ENCODE measurements at regions not wholly inside any gene's neighbourhood (a gene's known extent, or its start where the extent isn't known, plus 50 kb on each side); places are given as distances from the start of the nearest gene placed in this dataset.

- no peak for DNase-seq (ENCODE audit: low read depth)
These were observed 625.2 kb upstream of the CELF2 start for GRCh38 chr10:10392511-10392910.

DNA sequence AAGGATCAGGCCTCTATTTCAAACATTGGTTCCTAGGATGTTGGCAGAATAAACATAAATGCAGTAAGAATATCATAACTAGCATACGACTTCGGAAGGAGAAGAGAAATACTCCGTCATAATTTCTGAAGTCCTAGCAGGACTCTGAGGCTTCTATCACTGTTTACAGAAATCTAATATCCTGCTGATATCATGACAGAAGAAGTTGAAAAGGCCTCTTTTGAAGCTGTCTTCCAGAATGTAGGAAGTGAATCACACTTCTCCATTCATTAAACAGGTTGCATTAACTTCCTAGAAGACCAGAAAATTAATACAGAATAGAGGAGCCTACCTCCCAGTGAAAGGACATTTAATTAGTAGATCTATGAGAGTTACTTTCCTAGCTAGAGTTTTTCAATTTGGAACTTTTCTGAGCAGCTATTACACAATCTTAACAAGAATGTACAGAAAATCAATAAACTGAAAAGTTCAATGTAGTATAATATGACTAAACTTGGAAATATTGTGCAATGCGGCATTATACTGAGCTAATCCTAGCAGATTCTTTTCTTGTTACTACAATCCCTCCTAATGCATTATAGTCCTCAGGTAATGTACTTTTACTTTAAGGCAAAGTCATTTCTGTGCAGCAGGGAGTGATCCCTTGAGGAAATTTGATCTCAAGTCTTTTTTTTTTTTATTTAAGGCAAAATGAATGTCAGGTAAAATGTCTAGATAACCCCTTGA, 622.6 kb upstream of the CELF2 start:
- DNase-seq (ENCODE audit: low read depth) = no peak

GRCh38 chr10:10396601-10397000, 621.1 kb upstream of the CELF2 start:
- no peak for DNase-seq (ENCODE audit: low read depth)

GRCh38 chr10:10397906-10398305, 619.8 kb upstream of the CELF2 start:
- no peak for DNase-seq (ENCODE audit: low read depth)

- no peak for DNase-seq (ENCODE audit: low read depth)
These were observed 613.9 kb upstream of the CELF2 start for GRCh38 chr10:10403762-10404161.

GRCh38 chr10:10417671-10418070, 600.0 kb upstream of the CELF2 start:
- no peak for DNase-seq (ENCODE audit: low read depth)

- DNase-seq (ENCODE audit: low read depth) = no peak
These were observed 599.3 kb upstream of the CELF2 start for GRCh38 chr10:10418387-10418786.

DNA sequence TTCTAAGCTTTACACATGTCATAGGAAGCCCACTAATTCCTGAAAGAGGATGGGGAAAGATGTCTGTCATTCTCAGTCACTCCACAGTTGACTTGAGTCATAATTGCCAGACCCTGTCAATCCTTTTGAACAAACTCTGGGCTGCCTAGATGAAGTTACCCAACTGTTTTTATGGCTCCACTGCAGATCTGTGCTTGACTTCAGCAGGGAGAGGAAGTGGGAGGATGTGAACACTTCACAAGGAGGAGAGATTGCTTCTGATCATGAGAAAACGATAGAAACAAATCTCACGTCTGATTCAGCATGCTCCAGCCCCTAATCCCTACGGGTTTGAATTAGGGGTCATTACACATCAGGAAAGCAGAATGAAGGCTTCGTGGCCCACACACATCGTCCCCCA, 596.6 kb upstream of the CELF2 start:
- no peak for DNase-seq (ENCODE audit: low read depth)

DNA sequence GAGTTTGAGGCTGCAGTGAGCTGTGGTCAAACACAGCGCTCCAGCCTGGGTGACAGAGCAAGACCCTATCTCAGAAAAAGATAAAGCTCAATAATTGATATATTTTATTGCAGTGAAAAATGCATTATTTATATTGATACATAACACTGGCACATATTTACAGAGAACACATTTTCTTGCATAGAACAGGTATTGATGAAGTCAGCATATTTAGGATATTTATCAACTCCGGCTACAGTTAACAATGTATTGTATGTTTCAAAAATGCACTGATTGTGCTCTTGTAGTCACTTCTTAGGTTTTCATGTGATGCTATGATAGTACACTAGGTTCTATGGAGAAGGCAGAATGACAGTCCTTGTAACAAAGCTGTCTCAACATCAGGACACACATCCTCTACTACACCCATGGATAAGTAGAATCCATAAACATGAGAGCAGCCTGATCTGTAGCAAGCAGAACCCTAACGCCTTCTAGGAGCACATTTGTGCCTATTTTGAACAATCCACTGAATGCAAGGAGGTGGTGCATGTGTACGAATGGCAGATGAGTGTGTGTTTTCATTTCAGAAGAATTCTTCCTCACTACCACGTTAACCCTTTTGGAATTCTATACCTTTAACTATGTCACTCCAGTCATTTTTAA, 586.1 kb upstream of the CELF2 start:
- no peak for DNase-seq (ENCODE audit: low read depth)

DNA sequence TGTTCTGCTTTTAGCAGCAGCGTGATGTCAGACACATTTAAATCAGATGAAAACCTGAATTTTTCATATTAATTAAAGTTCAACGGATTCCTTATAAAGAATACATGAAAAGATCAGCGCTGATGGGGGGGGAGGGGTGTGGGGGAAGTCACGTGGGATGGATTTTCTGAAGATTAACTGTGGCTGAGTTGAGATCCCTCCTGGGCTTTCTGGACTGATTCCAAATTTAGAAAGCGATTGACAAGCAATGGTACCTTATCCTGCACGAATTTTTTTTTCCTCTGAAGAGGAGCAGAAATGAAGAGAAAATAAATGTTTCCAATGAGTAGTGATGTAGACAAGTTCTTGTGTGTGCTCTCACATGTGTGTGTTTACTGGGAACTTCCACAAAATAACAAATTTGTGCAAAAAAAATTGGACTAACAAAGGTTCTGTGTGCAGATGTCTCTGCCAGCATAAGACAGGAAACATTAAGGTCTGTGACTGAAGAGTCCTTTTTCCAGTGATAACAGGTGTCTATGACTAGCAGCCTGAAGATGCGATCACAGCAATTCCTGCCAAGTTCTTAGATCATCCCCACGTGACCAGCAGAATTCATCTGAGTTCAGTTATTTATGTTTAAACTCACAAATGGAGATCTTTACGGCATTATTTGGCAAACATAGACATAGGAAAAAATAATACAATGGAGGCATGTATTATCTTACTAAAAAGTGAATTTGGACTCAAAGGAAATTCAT, 585.2 kb upstream of the CELF2 start:
- DNase-seq (ENCODE audit: low read depth) = no peak

- DNase-seq (ENCODE audit: low read depth) = no peak
These were observed 583.4 kb upstream of the CELF2 start for GRCh38 chr10:10434312-10434711.

DNA sequence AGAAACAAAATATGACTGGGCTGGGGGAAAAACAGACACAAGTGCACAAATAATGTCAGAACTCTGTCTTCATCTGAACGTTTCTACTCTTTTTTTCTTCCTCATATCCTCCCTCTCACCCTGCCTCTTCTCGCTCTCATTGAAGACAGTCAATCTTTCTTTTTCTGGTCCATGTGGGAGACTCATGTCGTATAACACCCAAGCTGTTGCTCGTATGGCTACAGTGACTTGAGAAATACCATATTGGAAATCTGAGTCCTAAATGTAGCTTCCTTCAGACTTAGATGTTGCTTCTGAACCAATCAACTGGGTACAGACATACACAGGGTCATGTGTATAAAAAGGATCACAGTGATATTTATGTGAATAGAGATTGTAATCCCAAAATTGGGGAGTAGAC, 579.8 kb upstream of the CELF2 start:
- no peak for DNase-seq (ENCODE audit: low read depth)

- DNase-seq (ENCODE audit: low read depth) = no peak
These were observed 579.2 kb upstream of the CELF2 start for GRCh38 chr10:10438335-10439100.

GRCh38 chr10:10456856-10457255, 560.8 kb upstream of the CELF2 start:
- no peak for DNase-seq (ENCODE audit: low read depth)

- DNase-seq (ENCODE audit: low read depth) = no peak
These were observed 557.2 kb upstream of the CELF2 start for GRCh38 chr10:10460451-10460850.

- DNase-seq (ENCODE audit: low read depth) = no peak
These were observed 555.3 kb upstream of the CELF2 start for GRCh38 chr10:10462151-10462941.

DNA sequence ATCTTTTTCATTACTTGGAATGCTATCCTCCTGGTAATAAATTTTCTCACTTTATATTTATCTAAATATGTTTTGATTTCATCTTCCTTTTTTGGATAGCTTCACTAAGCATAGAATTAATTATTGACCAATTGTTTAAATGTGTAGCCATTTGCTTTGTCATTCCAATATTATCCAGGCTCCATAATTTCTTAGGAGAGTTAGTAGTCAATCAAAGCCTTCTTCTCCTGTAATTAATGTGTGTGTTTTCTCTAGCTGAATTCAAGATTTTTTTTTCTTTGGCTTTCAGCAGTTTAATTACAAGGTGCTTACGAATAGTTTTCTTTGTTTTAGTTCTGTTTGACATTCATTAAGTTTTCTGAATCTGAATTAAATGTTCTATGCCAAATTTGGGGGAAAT, 545.9 kb upstream of the CELF2 start:
- DNase-seq (ENCODE audit: low read depth) = no peak

GRCh38 chr10:10475812-10476211, 541.9 kb upstream of the CELF2 start:
- no peak for DNase-seq (ENCODE audit: low read depth)

- DNase-seq (ENCODE audit: low read depth) = no peak
These were observed 539.8 kb upstream of the CELF2 start for GRCh38 chr10:10477844-10478243.

GRCh38 chr10:10479465-10479864, 538.2 kb upstream of the CELF2 start:
- DNase-seq (ENCODE audit: low read depth) = no peak

GRCh38 chr10:10482613-10483012, 535.1 kb upstream of the CELF2 start:
- no peak for DNase-seq (ENCODE audit: low read depth)

GRCh38 chr10:10489076-10489475, 528.6 kb upstream of the CELF2 start:
- DNase-seq (ENCODE audit: low read depth) = no peak

Data from ELR (cell line).